Tibial nerve (tissue), 4 donors: ENCODE measurements at regions not wholly inside any gene's neighbourhood (a gene's known extent, or its start where the extent isn't known, plus 50 kb on each side); places are given as distances from the start of the nearest gene placed in this dataset.

Experiments used
- DNase-seq, 2 donors: peaks; one replicate each; pipeline ENCODE4 v3.0.0-alpha.2; 2019; ENCODE audit warnings: low spot score in 2 of 2
- H3K27ac ChIP-seq, 4 donors: fragments of 200-600 bp; sonication (generic) in 3 of 4; one replicate each; pipeline ENCODE4 v1.5.1; 2017 to 2019; ENCODE audit warnings: mild to moderate bottlenecking in 1 of 4
- H3K27me3 ChIP-seq, 2 donors: fragments of 200-600 bp; sonication (generic) in 1 of 2; one replicate each; pipeline versions ENCODE4 v1.5.1 to v1.6.0; 2017 to 2019
- H3K36me3 ChIP-seq, 3 donors: fragments of 200-600 bp; sonication (generic); one replicate each; pipeline ENCODE4 v1.5.1; 2018 to 2019
- H3K4me1 ChIP-seq, 4 donors: fragments of 200-600 bp; sonication (generic) in 3 of 4; one replicate each; pipeline ENCODE4 v1.5.1; 2017 to 2019
- H3K4me3 ChIP-seq, 4 donors: fragments of 200-600 bp; sonication (generic) in 3 of 4; one replicate each; pipeline ENCODE4 v1.5.1; 2017 to 2019; ENCODE audit warnings: mild to moderate bottlenecking in 1 of 4, moderate library complexity in 1 of 4
- H3K9me3 ChIP-seq, 4 donors: fragments of 200-600 bp; sonication (generic) in 3 of 4; one replicate each; pipeline ENCODE4 v1.5.1; 2017 to 2019
- EP300 ChIP-seq, 2 donors: sonication (generic); formaldehyde crosslinking; IDR thresholded peaks; one replicate each; pipeline ENCODE4 v1.6.1; 2017; ENCODE audit warnings: antibody characterized with exemption in 2 of 2, mild to moderate bottlenecking in 1 of 2
- POLR2A ChIP-seq, 2 donors: fragments of 450-650 bp; IDR thresholded peaks; one replicate each; pipeline ENCODE4 v1.6.1; 2017; ENCODE audit warnings: antibody characterized with exemption in 2 of 2, mild to moderate bottlenecking in 2 of 2, moderate library complexity in 2 of 2
- WGBS, 2 donors: methylation state at CpG; one replicate each; pipeline ENCODE4 v1.1.5; 2018; 5-methylcytosine and 5-hydroxymethylcytosine counted together
- TF ChIP-seq, protein P1 (sequence below), 5 experiments: fragments of 200-600 bp in 3 of 5; fragments of 450-650 bp in 2 of 5; sonication (generic) in 3 of 5; IDR thresholded peaks; one replicate each; pipeline ENCODE4 v1.5.1; 2016 to 2019; ENCODE audit warnings: antibody characterized with exemption in 5 of 5, mild to moderate bottlenecking in 3 of 5, moderate library complexity in 2 of 5

DNA sequence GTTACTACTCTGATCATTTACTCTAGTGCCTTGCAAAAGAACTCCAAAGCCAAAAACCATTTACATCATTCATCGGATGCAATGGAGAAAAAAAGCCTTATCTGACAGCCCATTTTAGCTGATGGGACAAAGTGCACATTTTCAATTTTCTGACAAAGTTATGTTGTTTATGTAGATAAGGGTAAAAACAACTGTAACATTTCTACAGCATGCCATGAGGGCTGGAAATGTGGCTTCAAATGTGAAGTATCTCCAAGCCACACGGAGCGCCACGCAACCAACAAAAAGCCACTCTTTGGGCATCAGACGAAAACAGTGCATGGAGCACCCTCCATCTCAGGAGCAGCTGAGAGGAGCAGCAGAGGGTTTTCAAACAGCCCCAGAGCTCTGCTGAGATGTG, 364.6 kb upstream of the ZNF507 start:
- H3K27ac ChIP-seq, result no peak overlapping the region
- TF ChIP-seq POLR2A (IDR thresholded peaks at IDR 0.05) (no peak), EP300 (IDR thresholded peaks at IDR 0.05) (no peak)
- TF ChIP-seq, protein P1, sequence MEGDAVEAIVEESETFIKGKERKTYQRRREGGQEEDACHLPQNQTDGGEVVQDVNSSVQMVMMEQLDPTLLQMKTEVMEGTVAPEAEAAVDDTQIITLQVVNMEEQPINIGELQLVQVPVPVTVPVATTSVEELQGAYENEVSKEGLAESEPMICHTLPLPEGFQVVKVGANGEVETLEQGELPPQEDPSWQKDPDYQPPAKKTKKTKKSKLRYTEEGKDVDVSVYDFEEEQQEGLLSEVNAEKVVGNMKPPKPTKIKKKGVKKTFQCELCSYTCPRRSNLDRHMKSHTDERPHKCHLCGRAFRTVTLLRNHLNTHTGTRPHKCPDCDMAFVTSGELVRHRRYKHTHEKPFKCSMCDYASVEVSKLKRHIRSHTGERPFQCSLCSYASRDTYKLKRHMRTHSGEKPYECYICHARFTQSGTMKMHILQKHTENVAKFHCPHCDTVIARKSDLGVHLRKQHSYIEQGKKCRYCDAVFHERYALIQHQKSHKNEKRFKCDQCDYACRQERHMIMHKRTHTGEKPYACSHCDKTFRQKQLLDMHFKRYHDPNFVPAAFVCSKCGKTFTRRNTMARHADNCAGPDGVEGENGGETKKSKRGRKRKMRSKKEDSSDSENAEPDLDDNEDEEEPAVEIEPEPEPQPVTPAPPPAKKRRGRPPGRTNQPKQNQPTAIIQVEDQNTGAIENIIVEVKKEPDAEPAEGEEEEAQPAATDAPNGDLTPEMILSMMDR (IDR thresholded peaks at IDR 0.05), result no peak
- DNase-seq, result no peak
- H3K4me1 ChIP-seq, result peaks cover 0 to 12% (median 0%) of the 10 kb centered on the region in 4 donors
- no peak overlapping the region for H3K4me3 ChIP-seq
- H3K36me3 ChIP-seq, result no peaks in the 10 kb centered on the region
- 85 to 95% methylated on average over 5 of the region's 5 CpGs for WGBS, 2 donors
- H3K9me3 ChIP-seq, result peaks cover 0 to 9% (median 0%) of the 10 kb centered on the region in 4 donors
- no peaks in the 10 kb centered on the region for H3K27me3 ChIP-seq

DNA sequence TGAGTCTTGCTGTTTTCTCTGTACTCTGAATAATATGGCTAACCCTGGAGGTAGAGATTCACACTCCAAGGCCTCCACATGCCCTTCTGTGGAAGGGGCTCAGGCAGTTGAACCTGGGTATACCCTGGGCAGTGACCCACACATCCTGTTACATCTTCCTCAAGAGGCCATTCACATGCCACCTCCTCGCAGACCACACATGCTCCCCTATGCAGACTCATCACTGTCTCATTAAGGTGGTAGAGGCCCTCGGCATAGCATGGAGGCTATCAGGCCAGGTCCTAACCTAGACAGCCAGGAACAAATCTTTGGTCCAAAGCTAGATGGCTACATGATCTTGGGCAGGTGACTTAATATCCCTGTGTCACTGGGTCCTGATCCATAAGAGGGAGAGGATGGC, 363.9 kb upstream of the ZNF507 start:
- Histone ChIP-seq H3K4me1 (peaks cover 0 to 12% (median 0%) of the 10 kb centered on the region in 4 donors), H3K27ac (no peak overlapping the region), H3K36me3 (no peaks in the 10 kb centered on the region), H3K27me3 (no peaks in the 10 kb centered on the region), H3K4me3 (no peak overlapping the region), H3K9me3 (peaks cover 0 to 11% (median 0%) of the 10 kb centered on the region in 4 donors)
- TF ChIP-seq POLR2A (IDR thresholded peaks at IDR 0.05) (no peak), EP300 (IDR thresholded peaks at IDR 0.05) (no peak)
- TF ChIP-seq, protein P1 (IDR thresholded peaks at IDR 0.05), result no peak
- DNase-seq, result no peak
- WGBS, 2 donors, result 91 to 92% methylated on average over 2 of the region's 2 CpGs

DNA sequence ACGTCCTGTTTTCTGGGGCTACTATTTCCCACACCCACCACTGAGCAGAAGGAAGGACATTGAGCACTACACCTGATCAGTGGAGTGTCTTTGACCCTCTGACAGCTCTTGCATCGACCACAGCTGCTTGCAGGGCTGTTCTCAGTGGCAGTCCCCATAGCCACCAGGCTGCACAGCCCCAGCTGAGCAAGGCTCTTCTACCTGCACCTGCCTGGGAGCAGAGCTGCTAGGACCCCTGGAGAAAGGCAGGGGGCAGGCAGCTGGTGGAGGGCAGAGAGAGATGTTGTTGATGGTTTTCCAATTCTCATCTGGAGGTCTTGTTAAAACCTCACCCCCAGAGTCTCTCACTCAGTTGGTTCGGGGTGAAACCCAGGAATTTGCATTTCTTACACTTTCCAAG, 361.8 kb upstream of the ZNF507 start:
- Histone ChIP-seq H3K27me3 (no peaks in the 10 kb centered on the region), H3K4me3 (no peak overlapping the region), H3K9me3 (peaks cover 0 to 11% (median 0%) of the 10 kb centered on the region in 4 donors), H3K36me3 (no peaks in the 10 kb centered on the region), H3K4me1 (peaks cover 0 to 12% (median 0%) of the 10 kb centered on the region in 4 donors), H3K27ac (peak overlapping the region in 1 of 4 donors; percentile 18)
- 65 to 77% methylated on average over 3 of the region's 3 CpGs for WGBS, 2 donors
- no peak for TF ChIP-seq EP300 (IDR thresholded peaks at IDR 0.05)
- TF ChIP-seq, protein P1 (IDR thresholded peaks at IDR 0.05), result no peak
- TF ChIP-seq POLR2A (IDR thresholded peaks at IDR 0.05), result no peak
- no peak for DNase-seq

DNA sequence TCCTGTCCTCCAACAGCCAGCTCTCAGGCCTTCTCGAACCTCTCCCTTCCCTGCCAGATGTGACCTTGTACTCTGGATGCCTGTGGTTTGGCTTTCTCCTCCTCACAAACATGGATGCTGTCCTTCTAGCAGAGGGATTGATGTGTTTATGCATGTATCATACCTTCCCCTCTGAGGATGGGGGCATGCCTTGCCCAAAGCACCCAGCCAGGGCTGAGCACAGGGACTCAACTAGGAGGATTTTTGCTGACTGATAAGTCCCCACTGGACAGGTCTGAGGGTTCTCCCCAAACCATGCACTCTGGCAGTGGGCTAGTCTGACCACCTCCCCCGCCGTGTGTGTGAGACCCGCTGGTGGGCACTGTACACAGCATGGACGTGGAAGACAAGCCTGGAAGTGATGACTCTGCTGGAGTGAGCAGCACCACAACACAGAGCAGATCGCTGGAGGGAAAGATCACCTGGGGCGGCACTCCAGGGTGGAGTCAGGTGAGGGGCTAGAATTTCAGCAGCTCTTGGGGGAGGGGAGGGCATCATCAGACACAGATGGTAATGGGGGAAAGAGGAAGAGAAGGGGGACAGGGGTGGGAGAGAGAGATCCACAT, 360.3 kb upstream of the ZNF507 start:
- peak in 1 of 2 donors; percentile 14 for DNase-seq
- H3K27ac ChIP-seq, result no peak overlapping the region
- no peaks in the 10 kb centered on the region for H3K27me3 ChIP-seq
- TF ChIP-seq POLR2A (IDR thresholded peaks at IDR 0.05) (no peak), EP300 (IDR thresholded peaks at IDR 0.05) (peak in 1 of 2 donors; percentile 25)
- TF ChIP-seq, protein P1 (IDR thresholded peaks at IDR 0.05), result no peak
- H3K9me3 ChIP-seq, result peaks cover 0 to 11% (median 0%) of the 10 kb centered on the region in 4 donors
- peaks cover 0 to 12% (median 0%) of the 10 kb centered on the region in 4 donors for H3K4me1 ChIP-seq
- 86 to 89% methylated on average over 7 of the region's 7 CpGs for WGBS, 2 donors
- H3K4me3 ChIP-seq, result no peak overlapping the region
- H3K36me3 ChIP-seq, result no peaks in the 10 kb centered on the region

DNA sequence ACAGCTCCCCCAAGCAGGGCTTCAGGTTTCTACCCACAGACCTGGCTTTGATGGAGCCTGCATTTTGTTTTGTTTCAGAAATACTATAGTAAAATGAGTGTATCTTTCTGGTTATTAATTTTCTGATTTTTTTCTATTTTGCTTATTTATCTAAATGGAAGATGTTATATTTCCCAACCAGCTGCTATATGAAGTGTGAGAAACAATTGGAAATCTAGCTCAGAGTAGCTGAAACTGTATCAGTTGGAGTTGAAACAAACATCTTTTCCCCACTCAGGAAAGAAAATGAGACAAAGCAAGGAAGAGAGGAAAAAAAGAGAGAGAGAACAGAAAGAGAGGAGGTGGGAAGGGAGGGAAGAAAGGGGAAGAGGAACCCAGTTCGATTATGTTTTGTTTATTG, 358.5 kb upstream of the ZNF507 start:
- peaks cover 0 to 12% (median 0%) of the 10 kb centered on the region in 4 donors for H3K4me1 ChIP-seq
- H3K36me3 ChIP-seq, result no peaks in the 10 kb centered on the region
- no peak overlapping the region for H3K4me3 ChIP-seq
- H3K27me3 ChIP-seq, result no peaks in the 10 kb centered on the region
- no peak for DNase-seq
- 68 to 79% methylated on average over 1 of the region's 1 CpG for WGBS, 2 donors
- H3K27ac ChIP-seq, result no peak overlapping the region
- peaks cover 0 to 11% (median 0%) of the 10 kb centered on the region in 4 donors for H3K9me3 ChIP-seq
- TF ChIP-seq, protein P1 (IDR thresholded peaks at IDR 0.05), result no peak
- TF ChIP-seq EP300 (IDR thresholded peaks at IDR 0.05), result no peak
- no peak for TF ChIP-seq POLR2A (IDR thresholded peaks at IDR 0.05)
